ENCODE measurements at regions not wholly inside any gene's neighbourhood (a gene's known extent, or its start where the extent isn't known, plus 50 kb on each side); places are given as distances from the start of the nearest gene placed in this dataset.

DNA sequence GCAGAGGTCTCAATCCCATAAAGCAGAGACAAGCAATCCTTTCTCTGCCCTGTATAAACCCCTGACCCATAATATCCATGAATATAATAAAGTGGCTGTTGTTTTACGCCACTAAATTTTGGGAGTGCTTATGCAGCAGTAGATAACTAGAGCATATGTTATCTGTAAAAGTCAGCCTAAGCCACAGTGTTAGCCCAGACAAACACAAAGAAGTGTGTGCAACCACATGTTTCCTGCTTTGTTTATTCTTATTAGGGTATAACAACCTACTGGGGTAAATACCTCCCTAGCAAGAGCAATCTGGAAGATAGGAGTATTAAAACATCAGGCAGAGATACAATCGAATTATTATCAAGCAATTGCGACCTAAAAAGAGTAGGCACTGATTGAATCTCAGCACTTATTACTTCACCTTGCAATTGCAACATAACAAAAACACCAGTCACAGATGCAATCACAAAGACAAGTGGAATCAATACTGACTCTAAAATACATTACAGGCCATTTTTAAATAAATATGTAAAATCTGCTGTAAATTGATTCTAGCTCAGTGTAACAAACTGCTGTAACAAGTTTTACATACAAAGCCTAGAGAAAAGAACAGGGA, 94.6 kb upstream of the UBE2E2 start (continued):
- TF ChIP-seq EGR1 (IDR thresholded peaks at IDR 0.05; ENCODE audit: borderline replicate concordance, low read depth, low read length): no peak
- no peak for TF ChIP-seq SIX5 (IDR thresholded peaks at IDR 0.05; ENCODE audit: low read depth, low read length)
- no peak for TF ChIP-seq BRCA1 (IDR thresholded peaks at IDR 0.05; ENCODE audit: low read depth, low read length)
- no peak for TF ChIP-seq SIRT6 (IDR thresholded peaks at IDR 0.05; ENCODE audit: low read length)

Data from H1 (cell line).